ENCODE measurements at regions not wholly inside any gene's neighbourhood (a gene's known extent, or its start where the extent isn't known, plus 50 kb on each side); places are given as distances from the start of the nearest gene placed in this dataset.

DNA sequence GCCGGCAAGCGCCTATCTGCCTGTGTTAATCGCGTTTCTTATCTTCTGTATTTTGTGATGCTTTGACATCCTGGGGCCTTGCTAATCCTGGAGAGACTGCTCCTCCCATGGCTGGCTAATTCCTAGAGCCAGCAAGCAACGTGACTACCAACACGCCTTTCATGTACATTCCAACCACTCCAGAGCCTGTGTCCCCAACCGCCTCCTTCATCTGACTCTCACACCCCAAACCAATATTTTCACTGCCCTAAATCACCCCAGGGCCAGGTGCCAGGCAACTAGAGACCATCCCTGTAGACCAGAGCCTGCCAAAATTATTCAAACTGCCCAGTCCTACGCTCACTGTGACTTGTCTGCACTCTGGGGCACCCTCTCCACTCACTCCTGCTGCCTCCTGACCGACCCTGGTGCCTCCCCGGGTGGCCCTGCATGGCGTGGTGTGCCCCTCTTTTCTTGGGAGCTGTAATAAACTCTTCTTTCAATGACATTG lies 50.5 kb upstream of the COL5A1 start:
- TF ChIP-seq, protein P1, sequence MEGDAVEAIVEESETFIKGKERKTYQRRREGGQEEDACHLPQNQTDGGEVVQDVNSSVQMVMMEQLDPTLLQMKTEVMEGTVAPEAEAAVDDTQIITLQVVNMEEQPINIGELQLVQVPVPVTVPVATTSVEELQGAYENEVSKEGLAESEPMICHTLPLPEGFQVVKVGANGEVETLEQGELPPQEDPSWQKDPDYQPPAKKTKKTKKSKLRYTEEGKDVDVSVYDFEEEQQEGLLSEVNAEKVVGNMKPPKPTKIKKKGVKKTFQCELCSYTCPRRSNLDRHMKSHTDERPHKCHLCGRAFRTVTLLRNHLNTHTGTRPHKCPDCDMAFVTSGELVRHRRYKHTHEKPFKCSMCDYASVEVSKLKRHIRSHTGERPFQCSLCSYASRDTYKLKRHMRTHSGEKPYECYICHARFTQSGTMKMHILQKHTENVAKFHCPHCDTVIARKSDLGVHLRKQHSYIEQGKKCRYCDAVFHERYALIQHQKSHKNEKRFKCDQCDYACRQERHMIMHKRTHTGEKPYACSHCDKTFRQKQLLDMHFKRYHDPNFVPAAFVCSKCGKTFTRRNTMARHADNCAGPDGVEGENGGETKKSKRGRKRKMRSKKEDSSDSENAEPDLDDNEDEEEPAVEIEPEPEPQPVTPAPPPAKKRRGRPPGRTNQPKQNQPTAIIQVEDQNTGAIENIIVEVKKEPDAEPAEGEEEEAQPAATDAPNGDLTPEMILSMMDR (conservative IDR thresholded peaks at IDR 0.05; ENCODE audit: low read depth, low read length): no peak
- TF ChIP-seq EZH2 (IDR thresholded peaks at IDR 0.05; ENCODE audit: borderline replicate concordance, low read depth, low read length, poor library complexity, severe bottlenecking): no peak
